ENCODE measurements at regions not wholly inside any gene's neighbourhood (a gene's known extent, or its start where the extent isn't known, plus 50 kb on each side); places are given as distances from the start of the nearest gene placed in this dataset.

- TF ChIP-seq ZBTB7A (IDR thresholded peaks at IDR 0.05; ENCODE audit: low read depth) = no peak
- TF ChIP-seq FOXM1 (IDR thresholded peaks at IDR 0.05; ENCODE audit: borderline replicate concordance, low read depth) = no peak
- no peak for TF ChIP-seq TCF12 (IDR thresholded peaks at IDR 0.05; ENCODE audit: low read depth)
- TF ChIP-seq TEAD4 (IDR thresholded peaks at IDR 0.05) = no peak
- TF ChIP-seq NFIC (IDR thresholded peaks at IDR 0.05) = no peak
- no peak for TF ChIP-seq CREB1 (IDR thresholded peaks at IDR 0.05; ENCODE audit: low read depth)
- no peak for TF ChIP-seq USF1 (IDR thresholded peaks at IDR 0.05)
- TF ChIP-seq EGR1 (IDR thresholded peaks at IDR 0.05) = no peak
- TF ChIP-seq TAF1 (IDR thresholded peaks at IDR 0.05; ENCODE audit: low read depth) = no peak
- TF ChIP-seq YY1 (IDR thresholded peaks at IDR 0.05; ENCODE audit: low read depth) = no peak
- no peak for TF ChIP-seq RAD21 (IDR thresholded peaks at IDR 0.05; ENCODE audit: low read depth)
These were observed 197.5 kb downstream of the RGS3 start for GRCh38 chr9:113661074-113661473.

DNA sequence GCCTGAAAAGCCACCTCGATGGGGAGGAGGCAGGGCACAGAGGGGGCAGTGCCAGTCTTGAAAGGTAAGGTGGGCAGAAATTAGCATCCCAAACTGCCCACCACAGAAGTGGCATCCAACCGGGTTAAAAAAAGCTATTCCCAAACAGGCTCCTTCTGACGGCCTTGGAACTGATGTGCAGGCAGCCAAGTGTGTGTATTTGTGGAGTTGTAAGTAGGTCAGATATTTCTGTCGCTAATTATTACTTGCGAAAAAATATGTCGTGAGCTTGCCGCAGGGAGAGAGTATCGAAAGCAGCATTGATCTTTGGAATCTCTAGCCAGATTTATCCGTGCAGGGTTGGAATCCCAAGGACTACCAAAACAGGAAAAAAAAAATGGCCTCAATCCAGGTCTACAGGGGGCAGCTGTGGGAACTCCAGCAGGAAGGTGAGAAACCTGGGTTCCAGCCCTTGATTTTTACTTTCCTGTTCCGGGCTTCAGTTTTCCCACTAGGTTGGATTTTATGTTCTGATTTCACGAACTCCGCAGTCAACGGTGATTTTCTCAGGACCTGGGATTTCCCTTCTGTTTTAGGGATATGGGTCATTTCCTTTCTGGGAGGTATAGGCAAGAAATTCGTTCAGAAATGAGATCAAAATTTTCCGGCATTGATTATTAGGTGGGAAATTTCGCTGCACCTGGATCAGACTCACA lies 200.8 kb downstream of the RGS3 start:
- no peak for TF ChIP-seq CEBPB (IDR thresholded peaks at IDR 0.05)
- no peak for TF ChIP-seq TAF1 (IDR thresholded peaks at IDR 0.05; ENCODE audit: low read depth)
- TF ChIP-seq FOXM1 (IDR thresholded peaks at IDR 0.05; ENCODE audit: borderline replicate concordance, low read depth) = no peak
- no peak for TF ChIP-seq EP300 (IDR thresholded peaks at IDR 0.05; ENCODE audit: borderline replicate concordance)
- no peak for TF ChIP-seq NFIC (IDR thresholded peaks at IDR 0.05)
- TF ChIP-seq ZBTB7A (IDR thresholded peaks at IDR 0.05; ENCODE audit: low read depth) = no peak
- TF ChIP-seq RAD21 (IDR thresholded peaks at IDR 0.05; ENCODE audit: low read depth) = no peak
- TF ChIP-seq EGR1 (IDR thresholded peaks at IDR 0.05) = no peak
- TF ChIP-seq YY1 (IDR thresholded peaks at IDR 0.05; ENCODE audit: low read depth) = no peak
- no peak for TF ChIP-seq TEAD4 (IDR thresholded peaks at IDR 0.05)
- TF ChIP-seq USF1 (IDR thresholded peaks at IDR 0.05) = no peak
- TF ChIP-seq, protein P1, sequence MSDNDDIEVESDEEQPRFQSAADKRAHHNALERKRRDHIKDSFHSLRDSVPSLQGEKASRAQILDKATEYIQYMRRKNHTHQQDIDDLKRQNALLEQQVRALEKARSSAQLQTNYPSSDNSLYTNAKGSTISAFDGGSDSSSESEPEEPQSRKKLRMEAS (IDR thresholded peaks at IDR 0.05) = no peak
- TF ChIP-seq TCF12 (IDR thresholded peaks at IDR 0.05; ENCODE audit: low read depth) = no peak
- no peak for TF ChIP-seq CREB1 (IDR thresholded peaks at IDR 0.05; ENCODE audit: low read depth)
- TF ChIP-seq, protein P2, sequence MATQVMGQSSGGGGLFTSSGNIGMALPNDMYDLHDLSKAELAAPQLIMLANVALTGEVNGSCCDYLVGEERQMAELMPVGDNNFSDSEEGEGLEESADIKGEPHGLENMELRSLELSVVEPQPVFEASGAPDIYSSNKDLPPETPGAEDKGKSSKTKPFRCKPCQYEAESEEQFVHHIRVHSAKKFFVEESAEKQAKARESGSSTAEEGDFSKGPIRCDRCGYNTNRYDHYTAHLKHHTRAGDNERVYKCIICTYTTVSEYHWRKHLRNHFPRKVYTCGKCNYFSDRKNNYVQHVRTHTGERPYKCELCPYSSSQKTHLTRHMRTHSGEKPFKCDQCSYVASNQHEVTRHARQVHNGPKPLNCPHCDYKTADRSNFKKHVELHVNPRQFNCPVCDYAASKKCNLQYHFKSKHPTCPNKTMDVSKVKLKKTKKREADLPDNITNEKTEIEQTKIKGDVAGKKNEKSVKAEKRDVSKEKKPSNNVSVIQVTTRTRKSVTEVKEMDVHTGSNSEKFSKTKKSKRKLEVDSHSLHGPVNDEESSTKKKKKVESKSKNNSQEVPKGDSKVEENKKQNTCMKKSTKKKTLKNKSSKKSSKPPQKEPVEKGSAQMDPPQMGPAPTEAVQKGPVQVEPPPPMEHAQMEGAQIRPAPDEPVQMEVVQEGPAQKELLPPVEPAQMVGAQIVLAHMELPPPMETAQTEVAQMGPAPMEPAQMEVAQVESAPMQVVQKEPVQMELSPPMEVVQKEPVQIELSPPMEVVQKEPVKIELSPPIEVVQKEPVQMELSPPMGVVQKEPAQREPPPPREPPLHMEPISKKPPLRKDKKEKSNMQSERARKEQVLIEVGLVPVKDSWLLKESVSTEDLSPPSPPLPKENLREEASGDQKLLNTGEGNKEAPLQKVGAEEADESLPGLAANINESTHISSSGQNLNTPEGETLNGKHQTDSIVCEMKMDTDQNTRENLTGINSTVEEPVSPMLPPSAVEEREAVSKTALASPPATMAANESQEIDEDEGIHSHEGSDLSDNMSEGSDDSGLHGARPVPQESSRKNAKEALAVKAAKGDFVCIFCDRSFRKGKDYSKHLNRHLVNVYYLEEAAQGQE (IDR thresholded peaks at IDR 0.05; ENCODE audit: low read depth) = no peak

GRCh38 chr9:113665064-113665463 lies 201.5 kb downstream of the RGS3 start:
- no peak for TF ChIP-seq YY1 (IDR thresholded peaks at IDR 0.05; ENCODE audit: low read depth)
- TF ChIP-seq CEBPB (IDR thresholded peaks at IDR 0.05) = no peak
- no peak for TF ChIP-seq CREB1 (IDR thresholded peaks at IDR 0.05; ENCODE audit: low read depth)
- no peak for TF ChIP-seq TCF12 (IDR thresholded peaks at IDR 0.05; ENCODE audit: low read depth)
- TF ChIP-seq, protein P1 (IDR thresholded peaks at IDR 0.05) = no peak
- TF ChIP-seq NFIC (IDR thresholded peaks at IDR 0.05) = no peak
- TF ChIP-seq TAF1 (IDR thresholded peaks at IDR 0.05; ENCODE audit: low read depth) = no peak
- no peak for TF ChIP-seq EP300 (IDR thresholded peaks at IDR 0.05; ENCODE audit: borderline replicate concordance)
- TF ChIP-seq USF1 (IDR thresholded peaks at IDR 0.05) = no peak
- no peak for TF ChIP-seq ZBTB7A (IDR thresholded peaks at IDR 0.05; ENCODE audit: low read depth)

- no peak for TF ChIP-seq YY1 (IDR thresholded peaks at IDR 0.05; ENCODE audit: low read depth)
- no peak for TF ChIP-seq FOXM1 (IDR thresholded peaks at IDR 0.05; ENCODE audit: borderline replicate concordance, low read depth)
- TF ChIP-seq TAF1 (IDR thresholded peaks at IDR 0.05; ENCODE audit: low read depth) = no peak
- TF ChIP-seq CEBPB (IDR thresholded peaks at IDR 0.05) = no peak
- no peak for TF ChIP-seq USF1 (IDR thresholded peaks at IDR 0.05)
- TF ChIP-seq, protein P1 (IDR thresholded peaks at IDR 0.05) = no peak
- TF ChIP-seq TEAD4 (IDR thresholded peaks at IDR 0.05) = no peak
- no peak for TF ChIP-seq TCF12 (IDR thresholded peaks at IDR 0.05; ENCODE audit: low read depth)
These were observed 202.2 kb downstream of the RGS3 start for GRCh38 chr9:113665756-113666155.

GRCh38 chr9:113668061-113668460 lies 204.5 kb downstream of the RGS3 start:
- TF ChIP-seq NFIC (IDR thresholded peaks at IDR 0.05) = no peak
- TF ChIP-seq RAD21 (IDR thresholded peaks at IDR 0.05; ENCODE audit: low read depth) = no peak
- TF ChIP-seq, protein P1 (IDR thresholded peaks at IDR 0.05) = no peak
- no peak for TF ChIP-seq USF1 (IDR thresholded peaks at IDR 0.05)
- no peak for TF ChIP-seq ZBTB7A (IDR thresholded peaks at IDR 0.05; ENCODE audit: low read depth)
- TF ChIP-seq EGR1 (IDR thresholded peaks at IDR 0.05) = no peak
- TF ChIP-seq CEBPB (IDR thresholded peaks at IDR 0.05) = no peak

Data from Ishikawa (cell line).